ENCODE measurements at regions not wholly inside any gene's neighbourhood (a gene's known extent, or its start where the extent isn't known, plus 50 kb on each side); places are given as distances from the start of the nearest gene placed in this dataset.

DNA sequence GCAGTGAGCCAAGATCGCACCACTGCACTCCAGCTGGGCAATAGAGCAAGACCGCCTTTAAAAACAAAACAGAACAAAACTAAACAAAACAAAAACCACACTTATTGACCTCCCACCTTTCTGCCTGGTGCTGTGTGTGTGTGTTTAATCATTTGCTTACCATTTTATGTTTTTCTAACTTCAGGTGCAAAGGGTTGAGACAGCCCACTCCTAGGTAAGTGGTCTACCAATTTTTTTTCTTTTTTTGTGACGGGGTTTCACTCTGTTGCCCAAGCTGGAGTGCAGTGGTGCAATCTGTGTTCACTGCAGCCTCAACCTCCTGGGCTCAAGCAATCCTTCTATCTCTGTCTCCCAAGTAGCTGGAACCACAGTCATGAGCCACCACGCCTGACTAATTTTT lies 65.8 kb downstream of the SALL1 start:
- POLR2A ChIA-PET, result no interaction called here
- ATAC-seq (ENCODE audit: low read depth), result no peak
- Mint-ChIP-seq H3K36me3 (no peaks in the 10 kb centered on the region), H3K27ac (no peak overlapping the region), H3K4me3 (no peak overlapping the region), H3K4me1 (no peaks in the 10 kb centered on the region), H3K27me3 (no peaks in the 10 kb centered on the region), H3K9me3 (no peaks in the 10 kb centered on the region)
- DNase-seq, result no peak

DNA sequence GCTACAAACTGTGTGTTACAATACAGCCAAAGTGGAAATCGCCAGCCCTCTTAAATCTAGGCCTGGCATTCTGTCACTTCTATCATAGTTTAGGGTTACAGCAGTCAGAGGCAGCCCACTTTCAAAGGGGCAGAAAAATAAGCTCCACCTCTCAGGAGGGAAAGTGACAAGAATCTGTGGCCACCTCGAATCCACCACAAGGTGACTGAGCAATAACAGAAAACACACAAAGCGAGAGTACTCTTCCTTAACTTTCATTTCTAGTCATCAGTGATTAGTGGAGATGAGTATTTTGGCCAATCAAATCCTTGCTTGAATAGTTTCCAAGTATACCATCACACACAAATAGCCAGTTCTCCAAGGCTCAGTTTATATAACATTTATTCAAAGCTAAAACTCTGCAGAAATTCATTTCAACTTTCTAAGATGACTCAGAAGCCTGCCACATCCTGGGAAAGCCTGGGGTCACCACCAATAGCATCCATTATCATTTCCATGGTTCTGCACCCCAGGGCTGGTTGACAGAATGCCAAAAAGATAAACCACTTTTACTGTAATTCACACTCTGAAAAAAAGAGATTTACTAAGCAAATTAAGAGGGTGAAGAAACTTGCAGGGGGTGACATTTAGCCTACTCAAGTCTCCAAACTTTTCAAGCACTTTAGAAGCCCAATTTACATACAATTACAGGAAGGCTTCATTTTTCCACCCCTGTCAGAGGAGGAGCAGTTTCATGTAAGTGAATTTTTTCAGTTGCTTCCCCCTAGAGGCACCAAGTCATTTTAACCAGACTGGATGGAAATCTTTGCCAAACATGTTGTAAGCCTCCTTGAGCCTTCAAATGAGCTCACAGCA lies 66.8 kb downstream of the SALL1 start:
- no peak overlapping the region for H3K4me3 Mint-ChIP-seq
- H3K27ac Mint-ChIP-seq, result no peak overlapping the region
- H3K36me3 Mint-ChIP-seq, result no peaks in the 10 kb centered on the region
- H3K27me3 Mint-ChIP-seq, result no peaks in the 10 kb centered on the region
- H3K9me3 Mint-ChIP-seq, result no peaks in the 10 kb centered on the region
- no peaks in the 10 kb centered on the region for H3K4me1 Mint-ChIP-seq
- no peak for ATAC-seq (ENCODE audit: low read depth)
- POLR2A ChIA-PET, result no interaction called here
- no peak for DNase-seq

DNA sequence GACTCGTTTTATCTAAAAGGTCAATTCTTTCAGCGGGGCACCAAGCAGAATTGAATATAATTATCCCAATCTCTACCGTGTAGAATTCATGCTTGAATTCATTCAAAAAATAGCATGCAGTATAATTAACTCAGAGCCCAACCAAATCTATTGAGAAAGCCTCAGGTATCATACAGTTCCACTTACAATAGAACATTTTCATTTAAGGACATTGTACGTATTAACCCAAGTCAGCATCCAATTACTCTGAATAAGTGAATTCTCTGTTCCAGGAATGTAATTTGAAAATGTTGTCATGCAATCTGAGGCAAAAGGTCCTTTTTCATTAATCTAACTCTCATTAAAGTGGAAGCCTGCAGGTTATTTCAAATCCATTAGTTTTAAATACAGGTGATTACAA lies 78.5 kb downstream of the SALL1 start:
- Mint-ChIP-seq H3K4me1 (no peaks in the 10 kb centered on the region), H3K27ac (no peak overlapping the region), H3K36me3 (no peaks in the 10 kb centered on the region), H3K4me3 (no peak overlapping the region), H3K9me3 (peaks cover 1% of the 10 kb centered on the region), H3K27me3 (no peaks in the 10 kb centered on the region)
- POLR2A ChIA-PET, result no interaction called here
- ATAC-seq (ENCODE audit: low read depth), result no peak
- no peak for DNase-seq

DNA sequence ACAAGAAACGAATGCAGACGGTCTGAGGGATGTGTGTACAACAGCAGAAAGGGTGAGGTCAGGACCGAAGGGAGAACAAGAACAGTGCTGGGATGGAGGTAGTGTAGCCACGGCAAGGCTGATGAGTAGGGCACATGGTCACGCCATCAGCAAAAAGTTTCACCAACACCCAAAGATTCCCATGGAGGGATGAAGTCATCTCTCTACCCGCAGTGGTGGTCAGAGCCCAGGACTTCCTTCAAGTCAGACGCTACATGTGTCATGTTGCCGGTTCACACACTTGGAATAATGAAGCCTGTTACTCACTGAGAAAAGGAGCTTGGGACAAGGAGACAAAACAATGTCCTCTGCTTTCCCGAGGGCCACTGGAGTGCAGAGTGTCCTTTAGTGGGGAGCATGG lies 79.7 kb downstream of the SALL1 start:
- Mint-ChIP-seq H3K27me3 (no peaks in the 10 kb centered on the region), H3K9me3 (peaks cover 1% of the 10 kb centered on the region), H3K4me1 (no peaks in the 10 kb centered on the region), H3K36me3 (no peaks in the 10 kb centered on the region), H3K27ac (no peak overlapping the region), H3K4me3 (no peak overlapping the region)
- POLR2A ChIA-PET, result no interaction called here
- ATAC-seq (ENCODE audit: low read depth) (no peak), DNase-seq (no peak)

DNA sequence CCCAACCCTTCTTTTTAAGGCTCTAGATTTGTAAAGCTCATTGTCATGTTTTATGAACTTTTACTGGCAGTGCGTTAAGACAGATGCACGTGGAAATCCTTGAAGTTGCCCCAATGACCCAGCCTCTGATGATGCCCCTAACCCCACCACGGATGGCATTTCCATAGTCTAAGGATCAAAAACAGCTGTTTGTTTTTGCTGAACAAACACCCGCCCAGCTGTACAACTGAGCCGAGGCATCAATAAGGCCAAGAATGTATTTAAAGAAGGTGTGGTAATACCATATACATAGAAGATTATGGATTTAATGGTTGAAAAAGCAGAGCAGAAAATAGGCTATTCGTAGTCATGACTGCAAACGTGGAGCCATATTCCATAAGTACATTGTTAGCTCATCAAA lies 83.7 kb downstream of the SALL1 start:
- POLR2A ChIA-PET, result no interaction called here
- Mint-ChIP-seq H3K27ac (no peak overlapping the region), H3K4me1 (no peaks in the 10 kb centered on the region), H3K4me3 (no peak overlapping the region), H3K36me3 (no peaks in the 10 kb centered on the region), H3K27me3 (no peaks in the 10 kb centered on the region), H3K9me3 (peaks cover 1% of the 10 kb centered on the region)
- DNase-seq (no peak), ATAC-seq (ENCODE audit: low read depth) (no peak)

DNA sequence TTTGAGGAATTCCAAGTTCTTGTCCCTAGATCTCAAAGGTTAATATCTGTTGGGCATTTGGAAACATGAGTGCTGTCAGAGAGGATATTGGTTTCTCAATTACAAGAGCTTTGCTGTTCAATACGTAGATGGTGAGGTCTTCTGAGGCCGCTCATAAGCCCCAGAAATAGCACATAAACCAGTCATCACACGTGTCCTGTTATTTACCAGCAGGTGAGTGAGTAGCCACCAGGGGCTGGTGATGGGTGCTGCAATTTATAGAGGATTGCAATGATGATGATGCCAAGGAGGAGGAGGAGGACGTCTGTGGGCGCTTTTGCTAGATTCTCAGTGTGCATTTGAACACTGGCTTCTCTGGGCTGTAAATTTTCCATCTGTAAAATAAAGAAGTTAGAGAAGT lies 89.0 kb downstream of the SALL1 start:
- no peak overlapping the region for H3K4me3 Mint-ChIP-seq
- H3K27ac Mint-ChIP-seq, result no peak overlapping the region
- no peak for DNase-seq
- POLR2A ChIA-PET, result no interaction called here
- H3K36me3 Mint-ChIP-seq, result no peaks in the 10 kb centered on the region
- H3K27me3 Mint-ChIP-seq, result peaks cover 5% of the 10 kb centered on the region
- ATAC-seq (ENCODE audit: low read depth), result no peak
- no peaks in the 10 kb centered on the region for H3K4me1 Mint-ChIP-seq
- peaks cover 1% of the 10 kb centered on the region for H3K9me3 Mint-ChIP-seq

DNA sequence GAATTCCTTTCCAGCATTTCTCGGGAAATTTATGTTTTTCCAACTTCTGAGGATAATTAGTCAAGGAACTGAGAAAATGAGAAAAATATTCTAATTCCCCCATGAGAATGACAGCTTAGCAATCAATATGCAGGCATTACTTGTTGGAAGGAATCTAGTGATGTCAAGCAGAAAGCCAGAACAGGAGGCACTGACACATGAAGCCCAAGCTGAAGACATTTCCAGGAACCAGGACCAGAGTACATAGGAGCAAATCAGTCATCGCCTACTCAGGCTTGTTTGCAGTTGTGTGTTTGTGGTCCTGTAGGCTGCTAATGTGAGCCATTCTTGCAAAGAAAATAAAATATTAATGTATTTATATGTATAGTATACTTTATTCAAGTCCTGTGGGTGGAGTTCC lies 89.7 kb downstream of the SALL1 start:
- POLR2A ChIA-PET, result no interaction called here
- Mint-ChIP-seq H3K27me3 (peaks cover 5% of the 10 kb centered on the region), H3K9me3 (no peaks in the 10 kb centered on the region), H3K36me3 (no peaks in the 10 kb centered on the region), H3K27ac (no peak overlapping the region), H3K4me1 (no peaks in the 10 kb centered on the region), H3K4me3 (no peak overlapping the region)
- ATAC-seq (ENCODE audit: low read depth), result no peak
- DNase-seq, result no peak

DNA sequence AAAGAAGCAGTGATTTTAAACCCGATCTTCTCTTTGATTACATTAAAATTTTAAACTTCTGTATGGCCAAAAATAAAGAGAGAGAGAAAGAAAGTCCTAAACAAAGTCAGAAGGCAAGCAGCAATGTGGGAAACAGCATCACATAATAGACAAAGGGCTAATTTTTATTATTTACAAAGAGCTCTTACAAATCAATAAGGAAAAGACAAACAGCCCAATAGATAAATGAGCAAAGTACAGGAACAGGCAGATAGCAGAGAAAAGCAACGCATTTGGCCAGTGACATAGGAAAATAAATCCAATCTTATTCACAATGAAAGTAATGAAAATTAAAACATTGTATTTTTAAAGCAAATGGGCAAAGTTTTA lies 93.1 kb downstream of the SALL1 start:
- DNase-seq (no peak), ATAC-seq (ENCODE audit: low read depth) (no peak)
- no peak overlapping the region for H3K27ac Mint-ChIP-seq
- no peaks in the 10 kb centered on the region for H3K9me3 Mint-ChIP-seq
- H3K4me3 Mint-ChIP-seq, result no peak overlapping the region
- no peaks in the 10 kb centered on the region for H3K36me3 Mint-ChIP-seq
- POLR2A ChIA-PET, result no interaction called here
- H3K4me1 Mint-ChIP-seq, result no peaks in the 10 kb centered on the region
- H3K27me3 Mint-ChIP-seq, result peaks cover 5% of the 10 kb centered on the region

DNA sequence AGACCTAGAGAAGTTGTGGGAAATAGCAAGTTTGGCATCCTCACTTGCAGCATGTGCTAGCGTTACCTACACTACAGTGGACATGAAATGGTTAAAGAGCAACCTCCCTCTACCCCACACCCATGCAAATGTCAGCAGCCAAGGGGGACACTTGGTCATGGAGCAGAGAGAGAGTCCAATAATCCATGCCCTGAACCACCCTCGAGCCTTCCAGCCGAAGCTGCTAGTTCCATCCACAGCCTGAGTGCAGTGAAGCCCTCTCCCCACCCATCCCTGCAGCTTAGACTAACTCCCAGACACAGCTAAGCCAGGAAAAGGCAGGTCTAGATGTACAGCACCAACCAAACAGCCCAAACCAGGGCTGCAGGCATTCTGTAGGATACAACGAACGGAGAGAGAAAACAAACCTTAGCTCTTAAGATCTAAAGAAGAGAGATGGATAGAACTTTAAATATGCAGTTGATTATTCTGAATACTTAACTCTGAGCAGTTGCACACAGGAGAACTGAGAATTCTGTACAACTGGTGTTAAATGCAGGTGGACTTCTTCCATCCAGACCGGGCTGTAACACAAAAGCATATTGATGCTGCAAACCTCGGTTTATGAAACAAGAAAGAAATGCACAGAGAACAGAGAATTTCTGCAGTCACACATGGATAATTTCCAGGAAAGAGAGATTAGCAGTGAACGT lies 93.8 kb downstream of the SALL1 start:
- POLR2A ChIA-PET, result no interaction called here
- Mint-ChIP-seq H3K27me3 (peaks cover 5% of the 10 kb centered on the region), H3K4me1 (no peaks in the 10 kb centered on the region), H3K27ac (no peak overlapping the region), H3K36me3 (no peaks in the 10 kb centered on the region), H3K4me3 (no peak overlapping the region), H3K9me3 (no peaks in the 10 kb centered on the region)
- DNase-seq (no peak), ATAC-seq (ENCODE audit: low read depth) (no peak)

DNA sequence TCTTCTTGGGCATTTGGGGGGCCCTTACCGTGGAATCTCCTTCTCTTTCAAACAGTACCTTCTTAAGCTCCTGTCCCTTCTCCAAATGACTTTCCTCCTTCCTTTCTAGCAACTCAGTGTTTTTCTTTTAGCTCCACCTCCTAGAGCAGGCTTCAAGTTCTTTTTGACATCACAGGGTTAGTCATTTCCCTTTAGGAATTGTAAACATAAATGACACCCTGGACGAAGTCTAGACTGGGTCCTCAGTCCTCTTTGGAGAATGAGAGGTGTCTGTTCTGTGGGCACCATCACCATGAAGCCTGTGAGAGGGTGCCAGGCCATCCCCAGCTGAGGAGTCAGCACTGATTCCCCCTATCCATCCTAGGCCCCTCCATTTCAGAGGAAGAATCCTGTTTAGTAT lies 94.7 kb downstream of the SALL1 start:
- no peak for ATAC-seq (ENCODE audit: low read depth)
- no peaks in the 10 kb centered on the region for H3K9me3 Mint-ChIP-seq
- no peak for DNase-seq
- no peaks in the 10 kb centered on the region for H3K36me3 Mint-ChIP-seq
- no peak overlapping the region for H3K27ac Mint-ChIP-seq
- no peaks in the 10 kb centered on the region for H3K4me1 Mint-ChIP-seq
- POLR2A ChIA-PET, result no interaction called here
- peaks cover 2% of the 10 kb centered on the region for H3K27me3 Mint-ChIP-seq
- no peak overlapping the region for H3K4me3 Mint-ChIP-seq

DNA sequence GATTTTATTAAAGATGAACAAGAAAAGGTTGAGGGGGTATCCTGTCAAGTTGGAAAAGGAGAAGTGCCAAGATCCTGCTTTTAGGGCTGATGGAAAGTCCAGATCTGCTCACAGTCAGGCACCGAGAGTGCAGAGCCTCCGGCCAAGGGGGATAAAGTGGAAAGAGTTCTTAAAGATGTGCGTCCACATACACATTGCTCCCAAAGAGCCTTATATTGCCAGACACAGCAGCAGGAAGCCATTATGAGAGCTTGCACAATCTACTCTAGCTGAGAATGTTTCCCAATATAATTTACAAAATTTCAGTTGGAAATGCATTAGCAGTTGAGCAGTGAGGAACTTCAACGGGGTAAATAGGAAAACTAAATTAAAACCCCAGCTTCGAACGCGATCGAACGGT lies 95.6 kb downstream of the SALL1 start:
- no peaks in the 10 kb centered on the region for H3K9me3 Mint-ChIP-seq
- no peaks in the 10 kb centered on the region for H3K36me3 Mint-ChIP-seq
- H3K27ac Mint-ChIP-seq, result no peak overlapping the region
- DNase-seq (no peak), ATAC-seq (ENCODE audit: low read depth) (no peak)
- no peaks in the 10 kb centered on the region for H3K27me3 Mint-ChIP-seq
- POLR2A ChIA-PET, result no interaction called here
- no peak overlapping the region for H3K4me3 Mint-ChIP-seq
- no peaks in the 10 kb centered on the region for H3K4me1 Mint-ChIP-seq

DNA sequence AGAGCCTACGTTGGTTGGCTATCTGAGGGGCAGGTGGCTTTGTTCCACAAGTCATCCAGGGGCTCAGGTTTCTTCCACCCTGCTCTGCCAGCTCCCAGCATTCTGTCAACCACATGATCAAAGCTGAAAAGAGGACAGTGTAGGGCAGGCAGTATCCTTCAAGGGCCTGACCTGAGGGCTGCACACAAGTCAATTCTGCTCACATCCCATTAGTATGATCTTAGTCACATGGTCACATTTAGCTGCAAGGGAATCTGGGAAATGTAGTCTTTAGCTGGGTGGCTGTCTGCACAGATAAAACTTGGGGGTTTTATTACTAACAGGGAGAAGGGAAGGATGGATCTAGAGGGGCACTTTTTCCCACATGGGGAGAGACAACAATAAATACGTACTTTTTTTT lies 97.3 kb downstream of the SALL1 start:
- Mint-ChIP-seq H3K9me3 (no peaks in the 10 kb centered on the region), H3K27me3 (no peaks in the 10 kb centered on the region), H3K27ac (no peak overlapping the region), H3K4me3 (no peak overlapping the region), H3K4me1 (no peaks in the 10 kb centered on the region), H3K36me3 (no peaks in the 10 kb centered on the region)
- POLR2A ChIA-PET, result no interaction called here
- no peak for DNase-seq
- ATAC-seq (ENCODE audit: low read depth), result no peak

DNA sequence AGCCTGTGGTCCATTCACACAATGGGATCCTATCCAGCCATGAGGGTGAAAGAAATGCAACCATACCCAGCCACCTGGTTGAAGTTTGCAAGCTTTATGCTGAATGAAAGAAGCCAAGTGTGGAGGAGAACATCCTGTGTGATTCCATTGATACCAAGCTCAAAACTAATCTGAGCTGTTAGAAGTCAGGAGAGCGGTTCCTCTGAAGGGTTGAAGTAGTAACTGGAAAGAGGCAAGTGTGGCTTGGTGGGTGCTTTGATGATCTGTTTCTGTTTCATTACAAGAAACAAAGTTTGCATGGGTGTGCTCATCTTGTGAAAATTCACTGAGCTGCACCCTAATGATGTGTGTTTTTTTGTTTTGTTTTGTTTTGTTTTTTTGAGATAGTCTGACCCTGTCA lies 99.4 kb downstream of the SALL1 start:
- POLR2A ChIA-PET, result no interaction called here
- no peak for ATAC-seq (ENCODE audit: low read depth)
- no peak for DNase-seq
- no peaks in the 10 kb centered on the region for H3K4me1 Mint-ChIP-seq
- H3K4me3 Mint-ChIP-seq, result no peak overlapping the region
- H3K27me3 Mint-ChIP-seq, result no peaks in the 10 kb centered on the region
- H3K9me3 Mint-ChIP-seq, result no peaks in the 10 kb centered on the region
- H3K36me3 Mint-ChIP-seq, result no peaks in the 10 kb centered on the region
- H3K27ac Mint-ChIP-seq, result no peak overlapping the region

DNA sequence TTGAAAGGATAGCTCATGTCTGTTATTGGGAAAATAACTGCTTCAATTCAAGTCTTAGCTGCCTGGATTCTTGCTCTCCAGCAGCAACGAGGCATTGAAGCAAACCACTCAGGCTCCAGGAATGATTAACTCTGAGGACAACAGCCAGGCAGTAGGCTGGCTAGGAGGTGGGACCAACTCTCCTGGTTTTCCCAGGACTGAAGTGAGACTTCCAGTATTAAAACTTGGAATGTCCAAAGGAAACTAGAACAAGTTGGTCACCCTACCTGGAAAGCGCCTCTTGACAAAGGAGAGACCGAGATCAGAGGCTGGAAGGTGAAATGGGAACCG lies 100.7 kb downstream of the SALL1 start:
- Mint-ChIP-seq H3K27me3 (no peaks in the 10 kb centered on the region), H3K36me3 (no peaks in the 10 kb centered on the region), H3K4me3 (no peak overlapping the region), H3K4me1 (no peaks in the 10 kb centered on the region), H3K9me3 (no peaks in the 10 kb centered on the region), H3K27ac (no peak overlapping the region)
- DNase-seq, result no peak
- POLR2A ChIA-PET, result no interaction called here
- ATAC-seq (ENCODE audit: low read depth), result no peak
